G401 (cell line): ENCODE measurements at regions not wholly inside any gene's neighbourhood (a gene's known extent, or its start where the extent isn't known, plus 50 kb on each side); places are given as distances from the start of the nearest gene placed in this dataset.
A peak's percentile ranks its signal among the peaks of the same experiment; 100 is the strongest.
"Not testable (repeated sequence)": the region's sequence is repeated elsewhere in the genome, so short reads cannot be mapped to it uniquely, and the experiment has no call there.

ENCODE experiments used
- DNase-seq: peaks from one replicate; pipeline ENCODE4 v3.0.0-alpha.2; 2015; ENCODE audit warnings: low spot score
- in situ Hi-C: cut with HindIII; loops from 2 replicates; pipeline ENCODE4 v1.10.0; 2016; ENCODE audit warnings: low sequenced_read_pairs, mixed read lengths

DNA sequence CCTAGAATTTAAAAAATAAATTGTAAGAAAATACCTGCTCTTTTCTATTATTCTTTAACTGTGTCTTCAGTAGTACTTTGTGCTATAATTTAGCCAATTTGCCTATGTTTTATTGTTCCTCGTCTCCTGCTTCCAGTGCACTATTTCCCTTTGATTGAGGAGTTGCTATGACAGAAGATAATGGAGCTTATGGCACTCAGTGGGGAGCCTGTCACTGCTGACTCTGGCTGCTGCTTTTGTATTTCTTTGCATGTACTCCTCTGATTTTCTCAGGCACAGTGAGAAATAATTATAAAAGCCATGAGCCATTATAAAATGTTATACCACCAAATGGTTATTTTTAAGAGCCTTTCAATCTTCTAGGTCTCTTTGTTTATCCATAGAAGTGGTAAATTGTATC lies 1310.8 kb upstream of the SLC39A10 start:
- peak; percentile 88 for DNase-seq
- in situ Hi-C loops, result no loop called here

GRCh38 chr2:194345347-194345746 lies 1311.7 kb upstream of the SLC39A10 start:
- no peak for DNase-seq
- in situ Hi-C loops, result no loop called here

GRCh38 chr2:194343167-194343566 lies 1313.9 kb upstream of the SLC39A10 start:
- no peak for DNase-seq
- in situ Hi-C loops, result no loop called here

DNA sequence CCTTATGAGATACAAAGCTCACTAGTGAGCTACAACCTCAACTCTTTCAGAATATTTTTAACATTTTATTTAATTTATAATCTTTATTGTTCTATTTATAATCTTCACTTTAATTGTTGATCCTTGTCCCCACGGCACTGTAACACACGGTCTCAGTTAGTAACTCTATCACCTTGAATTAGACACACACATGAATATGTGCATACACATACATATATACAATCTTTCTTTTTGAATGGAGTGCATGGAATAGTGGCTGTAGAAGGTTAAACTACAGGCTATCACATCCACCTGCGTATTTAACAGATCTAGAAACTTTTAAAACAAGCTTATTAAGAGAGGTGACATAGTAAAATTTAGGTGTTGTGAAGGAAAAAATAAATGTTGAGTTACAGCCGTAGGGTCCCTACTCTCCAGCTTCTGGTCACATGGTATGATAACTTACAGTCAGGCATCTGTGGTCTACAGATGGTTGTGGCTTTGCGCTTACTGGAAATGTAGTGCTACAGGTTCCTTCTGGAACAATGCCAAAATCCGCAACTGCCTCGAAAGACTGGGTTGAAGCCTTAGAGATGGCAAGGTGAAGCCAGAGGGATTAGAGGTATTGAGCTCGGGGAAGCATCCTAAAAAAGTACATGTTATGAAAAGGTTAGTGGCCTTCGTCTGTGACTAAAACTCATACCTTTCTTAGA lies 1324.1 kb upstream of the SLC39A10 start:
- in situ Hi-C loops, result no loop called here
- DNase-seq, result peak; percentile 16

GRCh38 chr2:194328456-194328855 lies 1328.6 kb upstream of the SLC39A10 start:
- in situ Hi-C loops, result no loop called here
- no peak for DNase-seq

GRCh38 chr2:194327196-194327888 lies 1329.7 kb upstream of the SLC39A10 start:
- in situ Hi-C loops, result no loop called here
- no peak for DNase-seq

DNA sequence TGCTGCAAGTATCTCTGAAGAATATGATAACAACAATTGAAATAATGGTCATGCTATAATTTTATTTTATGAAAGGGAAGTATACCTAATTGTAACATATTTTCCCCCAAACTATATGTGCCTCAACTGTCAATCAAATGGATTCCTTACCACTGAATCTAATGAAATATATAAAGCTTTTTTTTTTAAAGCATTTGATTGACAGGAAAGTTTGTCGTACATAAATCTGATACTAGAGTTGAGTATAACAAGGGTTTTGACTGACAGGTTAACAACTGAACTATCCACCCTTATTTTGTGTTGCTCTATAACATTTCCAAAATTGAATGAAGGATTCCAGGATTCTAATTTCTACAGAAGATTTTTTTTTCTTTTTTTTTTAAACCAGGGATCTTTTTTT lies 1333.3 kb upstream of the SLC39A10 start:
- DNase-seq, result no peak
- in situ Hi-C loops, result no loop called here

DNA sequence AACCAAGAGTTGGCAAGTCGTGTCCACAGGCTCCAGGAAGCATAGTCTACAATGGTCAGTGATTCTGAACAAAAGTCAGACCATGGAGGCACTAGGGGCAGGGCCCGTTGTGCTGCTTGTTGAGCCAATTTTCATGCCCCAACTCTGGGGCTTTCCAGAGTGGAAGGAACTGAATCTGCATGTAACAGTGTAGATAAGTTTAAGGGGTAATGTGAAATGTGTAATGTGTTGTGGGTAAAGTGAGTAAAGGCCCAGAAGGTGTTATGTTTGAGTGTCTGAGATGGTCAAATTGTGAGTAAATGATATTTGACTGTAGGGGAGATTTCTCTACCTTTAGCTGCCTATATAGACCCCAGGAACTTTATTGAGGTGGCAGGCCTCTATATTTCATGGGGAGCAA lies 1336.5 kb upstream of the SLC39A10 start:
- in situ Hi-C loops, result no loop called here
- no peak for DNase-seq

GRCh38 chr2:194319222-194319992 lies 1337.6 kb upstream of the SLC39A10 start:
- DNase-seq, result no peak
- in situ Hi-C loops, result no loop called here

DNA sequence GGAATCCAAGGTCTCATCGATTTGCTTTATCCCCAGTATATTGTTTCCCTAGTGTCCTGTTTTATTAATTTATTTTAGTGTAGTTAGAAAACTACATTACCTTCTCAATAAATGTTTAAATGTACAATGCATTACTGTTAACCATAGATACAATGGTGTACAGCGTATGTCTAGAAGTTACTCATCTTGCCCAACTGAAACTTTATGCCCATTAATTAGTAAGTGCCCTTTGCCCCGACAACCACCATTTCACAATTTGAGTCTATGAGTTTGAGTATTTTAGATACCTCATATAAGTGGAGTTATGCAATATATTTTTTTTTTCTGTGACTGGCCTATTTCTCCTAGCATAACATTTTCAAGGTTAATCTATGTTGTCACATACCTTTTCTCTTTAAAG lies 1343.0 kb upstream of the SLC39A10 start:
- no peak for DNase-seq
- in situ Hi-C loops, result no loop called here

DNA sequence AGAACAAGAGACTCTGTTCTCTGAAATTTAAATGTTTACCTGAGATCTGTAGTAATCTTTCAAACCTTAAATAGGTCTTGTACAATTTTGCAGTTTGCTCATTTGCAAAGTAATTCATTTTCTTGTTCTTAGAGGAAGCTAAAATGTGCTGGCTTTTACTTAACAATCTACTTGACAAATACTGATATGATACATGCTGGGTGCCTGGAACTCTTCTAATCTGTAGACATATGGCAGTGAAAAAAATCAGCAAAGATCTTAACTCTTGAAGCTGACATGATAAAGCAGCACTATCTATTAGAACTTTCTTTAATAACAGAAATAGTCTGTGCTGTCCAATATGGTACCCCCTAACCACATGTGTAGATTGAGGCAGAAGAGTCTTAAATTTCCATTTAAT lies 1352.8 kb upstream of the SLC39A10 start:
- in situ Hi-C loops, result no loop called here
- peak; percentile 84 for DNase-seq

GRCh38 chr2:194301946-194302345 lies 1355.1 kb upstream of the SLC39A10 start:
- DNase-seq, result peak; percentile 99
- in situ Hi-C loops, result no loop called here

DNA sequence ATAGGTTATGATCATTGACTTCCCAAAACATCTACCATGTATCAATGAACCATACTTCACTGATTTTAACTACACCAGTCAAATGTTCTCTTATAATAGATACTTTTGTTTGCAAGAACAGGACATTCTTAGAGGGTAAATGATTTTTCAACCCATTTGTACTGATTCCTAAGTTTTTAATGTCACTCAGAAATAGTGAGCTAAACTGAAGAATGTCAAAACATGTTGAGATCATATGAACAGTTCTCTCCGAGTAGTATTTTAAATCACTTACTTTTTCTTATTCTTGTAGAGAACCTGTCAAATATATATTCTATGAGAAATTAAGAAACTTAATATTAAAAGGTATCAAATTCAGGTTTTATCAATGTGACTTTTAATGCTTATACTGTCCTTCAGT lies 1362.9 kb upstream of the SLC39A10 start:
- no peak for DNase-seq
- in situ Hi-C loops, result no loop called here

DNA sequence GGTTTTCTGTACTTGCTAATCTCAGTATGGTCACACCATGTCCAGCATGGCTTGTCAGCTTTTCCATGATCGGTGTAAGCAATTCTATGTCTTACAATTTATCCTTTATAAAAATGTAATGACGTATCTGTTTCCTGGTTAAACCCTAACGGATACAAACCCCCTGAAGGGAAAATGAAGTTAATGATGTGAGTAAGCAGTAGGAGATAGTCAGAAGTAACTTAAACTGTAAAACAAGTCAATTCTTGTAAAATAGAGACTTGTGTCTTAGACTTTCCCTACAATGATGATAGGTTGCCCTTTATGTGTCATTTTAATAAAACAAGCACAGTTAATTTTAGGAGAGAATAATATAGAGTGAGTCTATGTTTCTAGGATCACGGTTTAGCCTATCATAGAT lies 1365.9 kb upstream of the SLC39A10 start:
- in situ Hi-C loops, result no loop called here
- DNase-seq, result no peak

DNA sequence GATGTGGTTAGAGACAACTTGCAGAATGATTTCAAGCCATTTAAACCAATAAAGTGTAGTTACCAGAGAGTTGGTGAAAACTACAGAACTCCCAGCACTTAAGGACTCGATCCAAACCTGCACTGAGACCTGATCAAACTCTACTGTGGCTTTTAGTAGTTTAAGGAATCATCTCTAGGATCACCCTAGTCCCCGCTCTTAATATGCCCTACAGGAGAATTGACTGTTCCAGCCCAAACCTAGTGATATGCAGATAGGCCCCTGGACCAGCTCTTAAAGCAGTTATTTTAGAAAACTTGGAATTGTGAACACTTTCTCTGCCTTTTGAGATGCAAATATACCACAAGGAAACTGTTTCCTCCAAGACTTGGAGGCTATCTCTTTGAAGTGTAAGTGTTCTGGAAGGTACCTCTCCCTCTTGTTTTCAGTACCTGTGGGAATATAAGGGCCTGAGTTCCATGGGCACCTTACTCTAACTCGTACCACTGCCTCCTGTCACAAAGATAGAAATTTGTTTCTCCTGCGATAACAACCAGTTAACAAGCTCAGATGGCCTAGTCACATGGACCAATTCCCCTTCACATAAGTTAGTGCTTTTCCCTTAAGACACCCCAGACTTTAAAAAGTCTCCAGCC lies 1367.2 kb upstream of the SLC39A10 start:
- in situ Hi-C loops, result no loop called here
- no peak for DNase-seq

- DNase-seq, in situ Hi-C loops: not testable (repeated sequence)
These were observed 1380.4 kb upstream of the SLC39A10 start for GRCh38 chr2:194276667-194277066.

- in situ Hi-C loops, result no loop called here
- DNase-seq, result no peak
These were observed 1385.6 kb upstream of the SLC39A10 start for GRCh38 chr2:194271293-194271961.

GRCh38 chr2:194270648-194271047 lies 1386.4 kb upstream of the SLC39A10 start:
- DNase-seq, result no peak
- in situ Hi-C loops, result no loop called here

GRCh38 chr2:194264586-194264985 lies 1392.4 kb upstream of the SLC39A10 start:
- no peak for DNase-seq
- in situ Hi-C loops, result no loop called here
